ENCODE measurements at regions not wholly inside any gene's neighbourhood (a gene's known extent, or its start where the extent isn't known, plus 50 kb on each side); places are given as distances from the start of the nearest gene placed in this dataset.
"Not testable (repeated sequence)": the region's sequence is repeated elsewhere in the genome, so short reads cannot be mapped to it uniquely, and the experiment has no call there.

- H2BK15ac ChIP-seq (ENCODE audit: low read length); H3K27ac ChIP-seq (replicated peaks; ENCODE audit: low read length); H3K9me3 ChIP-seq (replicated peaks in 1 of 2; ENCODE audit: control insufficient read depth in 2 of 2, insufficient read depth in 1 of 2, low read depth in 1 of 2, low read length in 2 of 2); H3K27me3 ChIP-seq (ENCODE audit: control insufficient read depth in 3 of 3, insufficient read depth in 3 of 3, low read depth in 1 of 3, low read length in 3 of 3); H3K9ac ChIP-seq (ENCODE audit: low read depth, low read length, poor library complexity); H2BK12ac ChIP-seq (ENCODE audit: low read length); H3K36me3 ChIP-seq (replicated peaks in 1 of 2; ENCODE audit: control insufficient read depth in 2 of 2, insufficient read depth in 2 of 2, low read length in 2 of 2); H3K4me1 ChIP-seq (ENCODE audit: control insufficient read depth in 2 of 2, insufficient read depth in 1 of 2, low read depth in 1 of 2, low read length in 2 of 2); H3K79me1 ChIP-seq (ENCODE audit: low read depth, low read length); H4K91ac ChIP-seq (ENCODE audit: low read depth, low read length, poor library complexity); H2BK120ac ChIP-seq (ENCODE audit: low read depth, low read length); H4K8ac ChIP-seq (ENCODE audit: low read depth, low read length); H2AFZ ChIP-seq (ENCODE audit: low read length); H3K4me3 ChIP-seq (ENCODE audit: low read length in 2 of 2); H3K4me2 ChIP-seq (ENCODE audit: insufficient read depth, low read length, poor library complexity, severe bottlenecking); H3K14ac ChIP-seq (ENCODE audit: low read length); DNase-seq (ENCODE audit: low spot score); H3K23ac ChIP-seq (ENCODE audit: low read depth, low read length, poor library complexity); H2BK5ac ChIP-seq (ENCODE audit: low read length); H2AK5ac ChIP-seq (ENCODE audit: low read depth, low read length); H3K18ac ChIP-seq (ENCODE audit: low read length); H3K4ac ChIP-seq (ENCODE audit: low read length): not testable (repeated sequence)
- WGBS, 2 donors (ENCODE audit: extremely low coverage in 2 of 2, insufficient read length in 2 of 2, insufficient replicate concordance in 1 of 2), result no CpG with 5 or more reads among the region's 3 CpGs
These were observed 263.3 kb downstream of the SRGAP2C start for GRCh38 chr1:121448064-121448463.

GRCh38 chr1:121448851-121449250 is 264.1 kb downstream of the SRGAP2C start:
- no peak overlapping the region for H3K4me2 ChIP-seq (ENCODE audit: insufficient read depth, low read length, poor library complexity, severe bottlenecking)
- H2BK5ac ChIP-seq (ENCODE audit: low read length), result no peak overlapping the region
- H3K79me1 ChIP-seq (ENCODE audit: low read depth, low read length), result no peaks in the 10 kb centered on the region
- no peak for DNase-seq (ENCODE audit: low spot score)
- H3K9me3 ChIP-seq (replicated peaks in 1 of 2; ENCODE audit: control insufficient read depth in 2 of 2, insufficient read depth in 1 of 2, low read depth in 1 of 2, low read length in 2 of 2), result no peaks in the 10 kb centered on the region
- H3K27me3 ChIP-seq (ENCODE audit: control insufficient read depth in 3 of 3, insufficient read depth in 3 of 3, low read depth in 1 of 3, low read length in 3 of 3), result no peaks in the 10 kb centered on the region
- WGBS, 2 donors (ENCODE audit: extremely low coverage in 2 of 2, insufficient read length in 2 of 2, insufficient replicate concordance in 1 of 2), result no CpG with 5 or more reads among the region's 2 CpGs
- H2AK5ac ChIP-seq (ENCODE audit: low read depth, low read length), result no peak overlapping the region
- H3K9ac ChIP-seq (ENCODE audit: low read depth, low read length, poor library complexity), result no peak overlapping the region
- H3K4me3 ChIP-seq (ENCODE audit: low read length in 2 of 2), result no peak overlapping the region
- no peak overlapping the region for H2BK120ac ChIP-seq (ENCODE audit: low read depth, low read length)
- H3K27ac ChIP-seq (replicated peaks; ENCODE audit: low read length), result no peak overlapping the region
- H3K23ac ChIP-seq (ENCODE audit: low read depth, low read length, poor library complexity), result no peak overlapping the region
- no peak overlapping the region for H3K14ac ChIP-seq (ENCODE audit: low read length)
- no peak overlapping the region for H2BK12ac ChIP-seq (ENCODE audit: low read length)
- H3K36me3 ChIP-seq (replicated peaks in 1 of 2; ENCODE audit: control insufficient read depth in 2 of 2, insufficient read depth in 2 of 2, low read length in 2 of 2), result no peaks in the 10 kb centered on the region
- H3K4me1 ChIP-seq (ENCODE audit: control insufficient read depth in 2 of 2, insufficient read depth in 1 of 2, low read depth in 1 of 2, low read length in 2 of 2), result no peaks in the 10 kb centered on the region
- no peak overlapping the region for H2AFZ ChIP-seq (ENCODE audit: low read length)
- no peak overlapping the region for H3K18ac ChIP-seq (ENCODE audit: low read length)
- no peak overlapping the region for H2BK15ac ChIP-seq (ENCODE audit: low read length)
- no peak overlapping the region for H3K4ac ChIP-seq (ENCODE audit: low read length)
- H4K8ac ChIP-seq (ENCODE audit: low read depth, low read length), result no peak overlapping the region
- H4K91ac ChIP-seq (ENCODE audit: low read depth, low read length, poor library complexity), result no peak overlapping the region

- no peak overlapping the region for H3K9ac ChIP-seq (ENCODE audit: low read depth, low read length, poor library complexity)
- H2BK12ac ChIP-seq (ENCODE audit: low read length), result no peak overlapping the region
- H3K18ac ChIP-seq (ENCODE audit: low read length), result no peak overlapping the region
- H2BK15ac ChIP-seq (ENCODE audit: low read length), result no peak overlapping the region
- H2BK120ac ChIP-seq (ENCODE audit: low read depth, low read length), result no peak overlapping the region
- H3K14ac ChIP-seq (ENCODE audit: low read length), result no peak overlapping the region
- H2BK5ac ChIP-seq (ENCODE audit: low read length), result no peak overlapping the region
- no peak overlapping the region for H3K4me2 ChIP-seq (ENCODE audit: insufficient read depth, low read length, poor library complexity, severe bottlenecking)
- H4K91ac ChIP-seq (ENCODE audit: low read depth, low read length, poor library complexity), result no peak overlapping the region
- H3K23ac ChIP-seq (ENCODE audit: low read depth, low read length, poor library complexity), result no peak overlapping the region
- no peak overlapping the region for H3K4me3 ChIP-seq (ENCODE audit: low read length in 2 of 2)
- H2AFZ ChIP-seq (ENCODE audit: low read length), result no peak overlapping the region
- no peaks in the 10 kb centered on the region for H3K4me1 ChIP-seq (ENCODE audit: control insufficient read depth in 2 of 2, insufficient read depth in 1 of 2, low read depth in 1 of 2, low read length in 2 of 2)
- WGBS, 2 donors (ENCODE audit: extremely low coverage in 2 of 2, insufficient read length in 2 of 2, insufficient replicate concordance in 1 of 2), result no CpG with 5 or more reads among the region's 1 CpG
- H2AK5ac ChIP-seq (ENCODE audit: low read depth, low read length), result no peak overlapping the region
- H3K4ac ChIP-seq (ENCODE audit: low read length), result no peak overlapping the region
- H4K8ac ChIP-seq (ENCODE audit: low read depth, low read length), result no peak overlapping the region
- no peaks in the 10 kb centered on the region for H3K9me3 ChIP-seq (replicated peaks in 1 of 2; ENCODE audit: control insufficient read depth in 2 of 2, insufficient read depth in 1 of 2, low read depth in 1 of 2, low read length in 2 of 2)
- no peak for DNase-seq (ENCODE audit: low spot score)
- H3K27me3 ChIP-seq (ENCODE audit: control insufficient read depth in 3 of 3, insufficient read depth in 3 of 3, low read depth in 1 of 3, low read length in 3 of 3), result no peaks in the 10 kb centered on the region
- no peaks in the 10 kb centered on the region for H3K36me3 ChIP-seq (replicated peaks in 1 of 2; ENCODE audit: control insufficient read depth in 2 of 2, insufficient read depth in 2 of 2, low read length in 2 of 2)
- H3K79me1 ChIP-seq (ENCODE audit: low read depth, low read length), result no peaks in the 10 kb centered on the region
- H3K27ac ChIP-seq (replicated peaks; ENCODE audit: low read length), result no peak overlapping the region
These were observed 267.7 kb downstream of the SRGAP2C start for GRCh38 chr1:121452484-121452883.

GRCh38 chr1:121458291-121459048 is 273.7 kb downstream of the SRGAP2C start:
- H4K91ac ChIP-seq (ENCODE audit: low read depth, low read length, poor library complexity), result no peak overlapping the region
- no peaks in the 10 kb centered on the region for H3K9me3 ChIP-seq (replicated peaks in 1 of 2; ENCODE audit: control insufficient read depth in 2 of 2, insufficient read depth in 1 of 2, low read depth in 1 of 2, low read length in 2 of 2)
- no peak overlapping the region for H2BK5ac ChIP-seq (ENCODE audit: low read length)
- no peak overlapping the region for H2BK120ac ChIP-seq (ENCODE audit: low read depth, low read length)
- H3K36me3 ChIP-seq (replicated peaks in 1 of 2; ENCODE audit: control insufficient read depth in 2 of 2, insufficient read depth in 2 of 2, low read length in 2 of 2), result no peaks in the 10 kb centered on the region
- WGBS, 2 donors (ENCODE audit: extremely low coverage in 2 of 2, insufficient read length in 2 of 2, insufficient replicate concordance in 1 of 2), result no CpG with 5 or more reads among the region's 2 CpGs
- no peak overlapping the region for H3K23ac ChIP-seq (ENCODE audit: low read depth, low read length, poor library complexity)
- no peak overlapping the region for H4K8ac ChIP-seq (ENCODE audit: low read depth, low read length)
- H3K4me1 ChIP-seq (ENCODE audit: control insufficient read depth in 2 of 2, insufficient read depth in 1 of 2, low read depth in 1 of 2, low read length in 2 of 2), result no peaks in the 10 kb centered on the region
- no peak overlapping the region for H3K18ac ChIP-seq (ENCODE audit: low read length)
- no peak overlapping the region for H3K14ac ChIP-seq (ENCODE audit: low read length)
- no peak overlapping the region for H2AK5ac ChIP-seq (ENCODE audit: low read depth, low read length)
- no peak overlapping the region for H2AFZ ChIP-seq (ENCODE audit: low read length)
- no peaks in the 10 kb centered on the region for H3K27me3 ChIP-seq (ENCODE audit: control insufficient read depth in 3 of 3, insufficient read depth in 3 of 3, low read depth in 1 of 3, low read length in 3 of 3)
- no peak overlapping the region for H3K4me3 ChIP-seq (ENCODE audit: low read length in 2 of 2)
- no peak overlapping the region for H3K9ac ChIP-seq (ENCODE audit: low read depth, low read length, poor library complexity)
- no peaks in the 10 kb centered on the region for H3K79me1 ChIP-seq (ENCODE audit: low read depth, low read length)
- no peak overlapping the region for H3K4me2 ChIP-seq (ENCODE audit: insufficient read depth, low read length, poor library complexity, severe bottlenecking)
- H3K4ac ChIP-seq (ENCODE audit: low read length), result no peak overlapping the region
- no peak overlapping the region for H2BK12ac ChIP-seq (ENCODE audit: low read length)
- H3K27ac ChIP-seq (replicated peaks; ENCODE audit: low read length), result no peak overlapping the region
- DNase-seq (ENCODE audit: low spot score), result no peak
- no peak overlapping the region for H2BK15ac ChIP-seq (ENCODE audit: low read length)
